CD4-positive, CD25-positive, alpha-beta regulatory T cell (primary cell): ENCODE measurements at regions not wholly inside any gene's neighbourhood (a gene's known extent, or its start where the extent isn't known, plus 50 kb on each side); places are given as distances from the start of the nearest gene placed in this dataset.

Experiments used
- ATAC-seq, 2 donors: fragments of 150-1000 bp; cut with Tn5 transposase; one replicate each; pipeline ENCODE4 v1.10.0; 2021; ENCODE audit warnings: low read depth in 2 of 2, moderate number of reproducible peaks in 2 of 2, moderate library complexity in 1 of 2
- DNase-seq, 3 donors: peaks; one replicate each; pipeline versions ENCODE4 v3.0.0 to v3.0.0-alpha.2; 2012 to 2022; ENCODE audit warnings: mixed read lengths in 1 of 3
- H3K27ac ChIP-seq: one replicate; pipeline ENCODE4 v1.7.0; 2013; ENCODE audit warnings: mild to moderate bottlenecking, low read length; ENCODE audit not compliant: insufficient read depth, poor library complexity, severe bottlenecking
- H3K27me3 ChIP-seq: one replicate; pipeline ENCODE4 v1.7.0; 2013; ENCODE audit warnings: low read length; ENCODE audit not compliant: control insufficient read depth, insufficient read depth
- H3K36me3 ChIP-seq: one replicate; pipeline ENCODE4 v1.7.0; 2013; ENCODE audit warnings: mild to moderate bottlenecking, low read length, moderate library complexity; ENCODE audit not compliant: control insufficient read depth, insufficient read depth
- H3K4me1 ChIP-seq: 2 replicates; pipeline ENCODE4 v1.7.0; 2013; ENCODE audit warnings: mild to moderate bottlenecking, low read length; ENCODE audit not compliant: insufficient read depth, control insufficient read depth, poor library complexity, severe bottlenecking
- H3K4me3 ChIP-seq: one replicate; pipeline ENCODE4 v1.7.0; 2013; ENCODE audit warnings: low read depth, mild to moderate bottlenecking, low read length, moderate library complexity
- H3K9me3 ChIP-seq, 2 experiments: 1 replicate in 1 of 2; 2 replicates in 1 of 2; pipeline ENCODE4 v1.7.0; 2013; ENCODE audit warnings: low read length in 2 of 2, mild to moderate bottlenecking in 1 of 2, moderate library complexity in 1 of 2; ENCODE audit not compliant: control insufficient read depth in 2 of 2
- H3K27ac Mint-ChIP-seq, 3 donors: one replicate each; pipeline ENCODE4 v1.8.0; 2020 to 2022; ENCODE audit warnings: mild to moderate bottlenecking in 3 of 3, mixed read lengths in 3 of 3, moderate library complexity in 2 of 3
- H3K27me3 Mint-ChIP-seq: one replicate; pipeline ENCODE4 v1.8.0; 2022; ENCODE audit warnings: mild to moderate bottlenecking, mixed read lengths
- H3K36me3 Mint-ChIP-seq: one replicate; pipeline ENCODE4 v1.8.0; 2020; ENCODE audit warnings: mixed read lengths
- H3K4me1 Mint-ChIP-seq, 4 donors: one replicate each; pipeline ENCODE4 v1.8.0; 2020 to 2022; ENCODE audit warnings: mixed read lengths in 4 of 4, mild to moderate bottlenecking in 1 of 4
- H3K4me3 Mint-ChIP-seq, 4 donors: one replicate each; pipeline ENCODE4 v1.8.0; 2020 to 2022; ENCODE audit warnings: mild to moderate bottlenecking in 4 of 4, mixed read lengths in 4 of 4, moderate library complexity in 3 of 4
- H3K9me3 Mint-ChIP-seq, 7 donors: one replicate each; pipeline ENCODE4 v1.8.0; 2020 to 2022; ENCODE audit warnings: mixed read lengths in 7 of 7, mild to moderate bottlenecking in 3 of 7, moderate library complexity in 2 of 7

GRCh38 chrX:115892056-115892708 lies 278.4 kb upstream of the AGTR2 start:
- Mint-ChIP-seq H3K9me3 (peaks cover 0 to 7% (median 5%) of the 10 kb centered on the region in 7 donors), H3K4me1 (peaks cover 0 to 10% (median 0%) of the 10 kb centered on the region in 4 donors), H3K4me3 (no peak overlapping the region), H3K27ac (no peak overlapping the region), H3K36me3 (no peaks in the 10 kb centered on the region), H3K27me3 (no peaks in the 10 kb centered on the region)
- DNase-seq (no peak), ATAC-seq (no peak)
- Histone ChIP-seq H3K27me3 (no peaks in the 10 kb centered on the region), H3K36me3 (no peaks in the 10 kb centered on the region), H3K9me3 (no peaks in the 10 kb centered on the region), H3K27ac (no peak overlapping the region), H3K4me1 (no peaks in the 10 kb centered on the region), H3K4me3 (no peak overlapping the region)

- Histone ChIP-seq H3K27ac (no peak overlapping the region), H3K27me3 (no peaks in the 10 kb centered on the region), H3K9me3 (no peaks in the 10 kb centered on the region), H3K4me1 (no peaks in the 10 kb centered on the region), H3K4me3 (no peak overlapping the region), H3K36me3 (no peaks in the 10 kb centered on the region)
- no peak overlapping the region for H3K27ac Mint-ChIP-seq
- H3K36me3 Mint-ChIP-seq: no peaks in the 10 kb centered on the region
- peaks cover 0 to 10% (median 0%) of the 10 kb centered on the region in 4 donors for H3K4me1 Mint-ChIP-seq
- DNase-seq (peak in 2 of 3 donors; percentile 5 to 51), ATAC-seq (no peak)
- H3K4me3 Mint-ChIP-seq: peak overlapping the region in 3 of 4 donors; percentile 49 to 74 (median 50)
- H3K9me3 Mint-ChIP-seq: peaks cover 0 to 12% (median 6%) of the 10 kb centered on the region in 7 donors
- H3K27me3 Mint-ChIP-seq: no peaks in the 10 kb centered on the region
Observed at GRCh38 chrX:115892787-115893671, 277.5 kb upstream of the AGTR2 start.

GRCh38 chrX:115894087-115894486 lies 276.5 kb upstream of the AGTR2 start:
- ATAC-seq: no peak
- DNase-seq: peak in 1 of 3 donors; percentile 21

GRCh38 chrX:115895678-115896329 lies 274.7 kb upstream of the AGTR2 start:
- H3K27me3 Mint-ChIP-seq: no peaks in the 10 kb centered on the region
- Histone ChIP-seq H3K36me3 (no peaks in the 10 kb centered on the region), H3K27me3 (no peaks in the 10 kb centered on the region), H3K4me3 (no peak overlapping the region), H3K27ac (no peak overlapping the region), H3K9me3 (no peaks in the 10 kb centered on the region), H3K4me1 (no peaks in the 10 kb centered on the region)
- no peak overlapping the region for H3K27ac Mint-ChIP-seq
- DNase-seq: no peak
- no peaks in the 10 kb centered on the region for H3K36me3 Mint-ChIP-seq
- peaks cover 0 to 8% (median 4%) of the 10 kb centered on the region in 7 donors for H3K9me3 Mint-ChIP-seq
- H3K4me3 Mint-ChIP-seq: no peak overlapping the region
- H3K4me1 Mint-ChIP-seq: peaks cover 0 to 14% (median 0%) of the 10 kb centered on the region in 4 donors
- ATAC-seq: no peak

More at GRCh38 chrX:115894087-115894486, 276.5 kb upstream of the AGTR2 start:
- Histone ChIP-seq H3K4me1 (no peaks in the 10 kb centered on the region), H3K27me3 (no peaks in the 10 kb centered on the region), H3K9me3 (no peaks in the 10 kb centered on the region), H3K36me3 (no peaks in the 10 kb centered on the region), H3K27ac (no peak overlapping the region), H3K4me3 (no peak overlapping the region)
- Mint-ChIP-seq H3K4me1 (peaks cover 0 to 10% (median 0%) of the 10 kb centered on the region in 4 donors), H3K4me3 (peak overlapping the region in 2 of 4 donors; percentile 44 to 75), H3K27me3 (no peaks in the 10 kb centered on the region), H3K36me3 (no peaks in the 10 kb centered on the region), H3K9me3 (peaks cover 0 to 12% (median 6%) of the 10 kb centered on the region in 7 donors), H3K27ac (no peak overlapping the region)

- H3K36me3 Mint-ChIP-seq: no peaks in the 10 kb centered on the region
- Histone ChIP-seq H3K27ac (no peak overlapping the region), H3K27me3 (no peaks in the 10 kb centered on the region), H3K9me3 (no peaks in the 10 kb centered on the region), H3K4me3 (no peak overlapping the region), H3K36me3 (no peaks in the 10 kb centered on the region), H3K4me1 (no peaks in the 10 kb centered on the region)
- H3K27me3 Mint-ChIP-seq: no peaks in the 10 kb centered on the region
- no peak for ATAC-seq
- no peak for DNase-seq
- H3K4me1 Mint-ChIP-seq: peaks cover 0 to 14% (median 0%) of the 10 kb centered on the region in 4 donors
- peaks cover 0 to 7% (median 4%) of the 10 kb centered on the region in 7 donors for H3K9me3 Mint-ChIP-seq
- H3K4me3 Mint-ChIP-seq: no peak overlapping the region
- H3K27ac Mint-ChIP-seq: no peak overlapping the region
Observed at GRCh38 chrX:115896362-115896761, 274.2 kb upstream of the AGTR2 start.

- no peaks in the 10 kb centered on the region for H3K36me3 Mint-ChIP-seq
- ATAC-seq (no peak), DNase-seq (no peak)
- peak overlapping the region in 1 of 3 donors; percentile 69 for H3K27ac Mint-ChIP-seq
- H3K4me3 Mint-ChIP-seq: no peak overlapping the region
- no peaks in the 10 kb centered on the region for H3K9me3 ChIP-seq
- no peaks in the 10 kb centered on the region for H3K27me3 ChIP-seq
- H3K9me3 Mint-ChIP-seq: peaks cover 0 to 5% (median 3%) of the 10 kb centered on the region in 7 donors
- H3K4me1 Mint-ChIP-seq: peaks cover 0 to 9% (median 0%) of the 10 kb centered on the region in 4 donors
- H3K27ac ChIP-seq: no peak overlapping the region
- no peaks in the 10 kb centered on the region for H3K27me3 Mint-ChIP-seq
- H3K36me3 ChIP-seq: no peaks in the 10 kb centered on the region
- no peak overlapping the region for H3K4me3 ChIP-seq
- no peaks in the 10 kb centered on the region for H3K4me1 ChIP-seq
Observed at GRCh38 chrX:115897956-115898355, 272.6 kb upstream of the AGTR2 start.

GRCh38 chrX:115898382-115899001 lies 272.1 kb upstream of the AGTR2 start:
- Histone ChIP-seq H3K27me3 (no peaks in the 10 kb centered on the region), H3K4me3 (no peak overlapping the region), H3K27ac (no peak overlapping the region), H3K36me3 (no peaks in the 10 kb centered on the region), H3K9me3 (no peaks in the 10 kb centered on the region), H3K4me1 (no peaks in the 10 kb centered on the region)
- peak in 2 of 3 donors; percentile 18 to 73 for DNase-seq
- Mint-ChIP-seq H3K9me3 (peaks cover 0 to 7% (median 1%) of the 10 kb centered on the region in 7 donors), H3K27ac (peak overlapping the region in 1 of 3 donors; percentile 42), H3K27me3 (no peaks in the 10 kb centered on the region), H3K4me3 (peak overlapping the region in 3 of 4 donors; percentile 7 to 44 (median 28)), H3K4me1 (peaks cover 0 to 5% (median 0%) of the 10 kb centered on the region in 4 donors), H3K36me3 (no peaks in the 10 kb centered on the region)
- ATAC-seq: no peak
